ENCODE measurements at regions not wholly inside any gene's neighbourhood (a gene's known extent, or its start where the extent isn't known, plus 50 kb on each side); places are given as distances from the start of the nearest gene placed in this dataset.

- no peak overlapping the region for H3K4me3 ChIP-seq (ENCODE audit: low read length)
- no peaks in the 10 kb centered on the region for H3K36me3 ChIP-seq (ENCODE audit: insufficient read depth, low read depth, low read length)
Observed at GRCh38 chr2:180360283-180360618, 353.2 kb upstream of the CWC22 start.

GRCh38 chr2:180359522-180360282, 352.6 kb upstream of the CWC22 start:
- H3K4me3 ChIP-seq (ENCODE audit: low read length) = no peak overlapping the region
- H3K9me3 ChIP-seq (ENCODE audit: insufficient read depth, low read depth, low read length) = no peaks in the 10 kb centered on the region
- H3K27me3 ChIP-seq (ENCODE audit: insufficient read depth, low read length) = no peaks in the 10 kb centered on the region
- no peaks in the 10 kb centered on the region for H3K36me3 ChIP-seq (ENCODE audit: insufficient read depth, low read depth, low read length)
- no peak overlapping the region for H3K9ac ChIP-seq (ENCODE audit: low read depth, low read length)
- H3K4me1 ChIP-seq (ENCODE audit: insufficient read depth, low read length) = no peaks in the 10 kb centered on the region
- H3K27ac ChIP-seq (ENCODE audit: low read length) = no peak overlapping the region

More at GRCh38 chr2:180360283-180360618, 353.2 kb upstream of the CWC22 start:
- Histone ChIP-seq H3K4me1 (ENCODE audit: insufficient read depth, low read length) (no peaks in the 10 kb centered on the region), H3K27ac (ENCODE audit: low read length) (no peak overlapping the region), H3K9me3 (ENCODE audit: insufficient read depth, low read depth, low read length) (no peaks in the 10 kb centered on the region), H3K9ac (ENCODE audit: low read depth, low read length) (no peak overlapping the region), H3K27me3 (ENCODE audit: insufficient read depth, low read length) (no peaks in the 10 kb centered on the region)

DNA sequence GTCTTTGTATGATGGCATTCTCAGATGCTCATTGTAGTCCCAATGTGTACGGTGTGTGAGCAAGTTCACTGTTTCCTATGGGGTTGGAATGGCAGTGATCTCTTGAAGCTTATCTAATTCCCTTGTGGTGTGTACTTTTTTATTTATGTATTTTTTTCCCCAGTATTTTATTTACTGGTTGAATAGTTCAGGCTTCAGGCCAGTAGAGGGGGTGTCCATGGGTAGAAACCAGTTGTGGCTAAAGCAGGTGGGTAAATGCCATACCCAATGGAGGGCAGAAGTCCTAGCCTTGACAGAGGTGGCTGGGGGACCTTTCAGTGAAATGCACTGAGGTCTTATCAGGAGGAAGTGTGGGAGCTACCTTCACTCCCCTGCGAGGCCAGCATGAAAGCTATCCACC, 351.4 kb upstream of the CWC22 start:
- Histone ChIP-seq H3K36me3 (ENCODE audit: insufficient read depth, low read depth, low read length) (no peaks in the 10 kb centered on the region), H3K4me3 (ENCODE audit: low read length) (no peak overlapping the region), H3K27me3 (ENCODE audit: insufficient read depth, low read length) (no peaks in the 10 kb centered on the region), H3K9me3 (ENCODE audit: insufficient read depth, low read depth, low read length) (no peaks in the 10 kb centered on the region), H3K27ac (ENCODE audit: low read length) (no peak overlapping the region), H3K9ac (ENCODE audit: low read depth, low read length) (no peak overlapping the region), H3K4me1 (ENCODE audit: insufficient read depth, low read length) (no peaks in the 10 kb centered on the region)

DNA sequence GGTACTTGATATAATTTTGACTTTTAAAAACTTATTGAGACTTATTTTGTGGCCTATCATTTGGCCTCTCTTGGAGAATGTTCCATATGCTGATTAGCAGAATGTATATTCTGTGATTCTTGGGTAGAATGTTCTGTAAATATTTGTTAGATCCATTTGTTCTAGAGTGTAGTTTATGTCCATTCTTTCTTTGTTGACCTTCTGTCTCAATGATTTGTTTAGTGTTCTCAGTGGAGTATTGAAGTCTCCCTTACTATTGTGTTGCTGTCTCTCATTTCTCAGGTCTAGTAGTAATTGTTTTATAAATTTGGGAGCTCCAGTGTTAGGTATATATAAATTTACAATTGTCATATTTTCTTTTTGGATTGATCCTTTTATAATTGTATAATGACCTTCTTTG, 349.6 kb upstream of the CWC22 start:
- H3K36me3 ChIP-seq (ENCODE audit: insufficient read depth, low read depth, low read length) = no peaks in the 10 kb centered on the region
- no peaks in the 10 kb centered on the region for H3K9me3 ChIP-seq (ENCODE audit: insufficient read depth, low read depth, low read length)
- no peak overlapping the region for H3K27ac ChIP-seq (ENCODE audit: low read length)
- H3K27me3 ChIP-seq (ENCODE audit: insufficient read depth, low read length) = no peaks in the 10 kb centered on the region
- H3K4me1 ChIP-seq (ENCODE audit: insufficient read depth, low read length) = 0 out of 2 replicates have a peak, but pooled peaks cover 2% of the 10 kb centered on the region
- H3K9ac ChIP-seq (ENCODE audit: low read depth, low read length) = no peak overlapping the region
- H3K4me3 ChIP-seq (ENCODE audit: low read length) = no peak overlapping the region

- Histone ChIP-seq H3K9me3 (ENCODE audit: insufficient read depth, low read depth, low read length) (peaks cover 4% of the 10 kb centered on the region; the same call in 1 of the 2 replicates), H3K4me3 (ENCODE audit: low read length) (no peak overlapping the region), H3K27me3 (ENCODE audit: insufficient read depth, low read length) (no peaks in the 10 kb centered on the region), H3K27ac (ENCODE audit: low read length) (no peak overlapping the region), H3K36me3 (ENCODE audit: insufficient read depth, low read depth, low read length) (no peaks in the 10 kb centered on the region), H3K4me1 (ENCODE audit: insufficient read depth, low read length) (0 out of 2 replicates have a peak, but pooled peaks cover 2% of the 10 kb centered on the region), H3K9ac (ENCODE audit: low read depth, low read length) (no peak overlapping the region)
Observed at GRCh38 chr2:180352620-180353019, 345.5 kb upstream of the CWC22 start.

DNA sequence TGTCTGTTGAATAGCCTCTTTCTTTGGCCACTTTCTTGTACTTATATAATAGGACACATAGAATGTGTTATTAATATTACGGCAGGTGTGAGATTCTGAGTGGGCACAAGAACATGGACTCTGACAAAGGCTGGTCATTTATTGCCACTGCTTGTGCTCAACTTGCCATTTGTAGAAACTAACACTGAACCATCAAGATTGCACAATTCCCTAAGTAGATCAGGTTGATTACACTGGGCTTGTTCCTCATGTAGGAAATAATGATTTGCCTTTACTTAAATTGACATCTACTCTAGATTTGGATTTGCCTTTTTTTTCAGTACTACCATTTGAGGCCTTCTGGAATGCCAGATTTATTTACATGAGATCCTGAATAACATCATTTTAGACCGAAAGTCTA, 342.7 kb upstream of the CWC22 start:
- no peak overlapping the region for H3K4me3 ChIP-seq (ENCODE audit: low read length)
- H3K4me1 ChIP-seq (ENCODE audit: insufficient read depth, low read length) = 0 out of 2 replicates have a peak, but pooled peaks cover 2% of the 10 kb centered on the region
- H3K27me3 ChIP-seq (ENCODE audit: insufficient read depth, low read length) = no peaks in the 10 kb centered on the region
- H3K36me3 ChIP-seq (ENCODE audit: insufficient read depth, low read depth, low read length) = no peaks in the 10 kb centered on the region
- peaks cover 5% of the 10 kb centered on the region; the same call in 1 of the 2 replicates for H3K9me3 ChIP-seq (ENCODE audit: insufficient read depth, low read depth, low read length)
- H3K9ac ChIP-seq (ENCODE audit: low read depth, low read length) = no peak overlapping the region
- no peak overlapping the region for H3K27ac ChIP-seq (ENCODE audit: low read length)

DNA sequence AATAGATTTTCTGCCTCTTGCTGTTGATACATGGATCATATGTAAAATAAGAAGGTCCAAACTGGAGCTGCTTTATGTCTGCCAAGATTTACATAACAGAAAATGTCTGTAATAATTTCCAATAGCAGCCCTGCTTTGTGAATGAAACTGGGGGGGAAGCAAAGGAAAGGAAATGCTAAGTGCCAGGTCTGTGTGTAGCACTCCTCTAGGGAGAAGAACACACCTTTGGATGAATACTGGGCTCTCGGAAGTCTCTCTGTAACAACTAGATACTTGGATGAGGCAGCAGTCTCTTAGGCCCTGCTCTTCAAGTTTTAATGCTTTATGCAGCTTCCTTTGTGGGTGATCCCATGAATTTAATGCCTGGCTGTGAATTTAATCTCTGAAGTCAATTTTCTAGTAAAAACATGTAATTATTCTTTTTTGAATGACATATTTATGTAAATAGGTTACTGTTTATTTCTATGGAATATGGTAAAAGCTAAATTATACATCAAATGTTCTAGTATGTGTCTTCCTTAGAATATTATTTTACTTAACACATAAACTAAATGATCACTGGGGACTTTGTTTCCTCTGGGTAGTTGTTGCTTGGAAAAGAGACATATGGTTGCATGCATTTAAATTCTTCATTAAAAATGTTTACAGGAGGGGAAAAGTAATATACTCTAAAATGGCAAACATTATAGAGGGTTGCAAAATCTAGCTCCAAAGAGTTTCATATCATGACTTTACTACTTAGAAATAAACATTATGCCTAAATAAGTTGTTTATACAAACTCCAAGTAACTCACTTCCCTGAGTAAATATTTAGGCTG, 336.6 kb upstream of the CWC22 start:
- peaks cover 10% of the 10 kb centered on the region for H3K9me3 ChIP-seq (ENCODE audit: insufficient read depth, low read depth, low read length)
- H3K27me3 ChIP-seq (ENCODE audit: insufficient read depth, low read length) = no peaks in the 10 kb centered on the region
- no peak overlapping the region for H3K9ac ChIP-seq (ENCODE audit: low read depth, low read length)
- H3K27ac ChIP-seq (ENCODE audit: low read length) = no peak overlapping the region
- no peaks in the 10 kb centered on the region for H3K4me1 ChIP-seq (ENCODE audit: insufficient read depth, low read length)
- H3K36me3 ChIP-seq (ENCODE audit: insufficient read depth, low read depth, low read length) = no peaks in the 10 kb centered on the region
- no peak overlapping the region for H3K4me3 ChIP-seq (ENCODE audit: low read length)

- Histone ChIP-seq H3K4me1 (ENCODE audit: insufficient read depth, low read length) (no peaks in the 10 kb centered on the region), H3K27ac (ENCODE audit: low read length) (no peak overlapping the region), H3K27me3 (ENCODE audit: insufficient read depth, low read length) (no peaks in the 10 kb centered on the region), H3K9ac (ENCODE audit: low read depth, low read length) (no peak overlapping the region), H3K36me3 (ENCODE audit: insufficient read depth, low read depth, low read length) (no peaks in the 10 kb centered on the region), H3K9me3 (ENCODE audit: insufficient read depth, low read depth, low read length) (peaks cover 30% of the 10 kb centered on the region), H3K4me3 (ENCODE audit: low read length) (no peak overlapping the region)
Observed at GRCh38 chr2:180337136-180337535, 330.0 kb upstream of the CWC22 start.

DNA sequence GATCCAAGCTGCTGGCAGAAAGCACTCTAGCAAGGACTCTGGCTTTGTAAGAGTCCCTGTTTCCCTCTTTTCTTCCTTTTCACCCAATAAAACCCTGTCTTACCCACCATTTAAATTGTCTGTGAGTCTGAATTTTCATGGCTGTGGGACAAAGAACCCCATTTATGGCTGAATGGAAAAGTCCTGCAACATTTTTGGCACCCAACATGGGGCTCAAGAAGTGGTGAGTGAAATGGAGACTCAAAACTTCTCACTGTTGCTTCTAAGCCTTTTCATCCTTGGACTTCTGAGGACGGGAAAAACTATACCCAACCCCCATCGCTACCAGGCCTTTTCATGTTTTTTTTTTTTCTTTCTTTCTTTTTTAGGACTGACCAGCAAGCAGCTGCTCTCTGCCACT, 329.5 kb upstream of the CWC22 start:
- no peak overlapping the region for H3K4me3 ChIP-seq (ENCODE audit: low read length)
- H3K9ac ChIP-seq (ENCODE audit: low read depth, low read length) = no peak overlapping the region
- no peak overlapping the region for H3K27ac ChIP-seq (ENCODE audit: low read length)
- H3K36me3 ChIP-seq (ENCODE audit: insufficient read depth, low read depth, low read length) = no peaks in the 10 kb centered on the region
- H3K4me1 ChIP-seq (ENCODE audit: insufficient read depth, low read length) = no peaks in the 10 kb centered on the region
- H3K27me3 ChIP-seq (ENCODE audit: insufficient read depth, low read length) = no peaks in the 10 kb centered on the region
- H3K9me3 ChIP-seq (ENCODE audit: insufficient read depth, low read depth, low read length) = peaks cover 30% of the 10 kb centered on the region

DNA sequence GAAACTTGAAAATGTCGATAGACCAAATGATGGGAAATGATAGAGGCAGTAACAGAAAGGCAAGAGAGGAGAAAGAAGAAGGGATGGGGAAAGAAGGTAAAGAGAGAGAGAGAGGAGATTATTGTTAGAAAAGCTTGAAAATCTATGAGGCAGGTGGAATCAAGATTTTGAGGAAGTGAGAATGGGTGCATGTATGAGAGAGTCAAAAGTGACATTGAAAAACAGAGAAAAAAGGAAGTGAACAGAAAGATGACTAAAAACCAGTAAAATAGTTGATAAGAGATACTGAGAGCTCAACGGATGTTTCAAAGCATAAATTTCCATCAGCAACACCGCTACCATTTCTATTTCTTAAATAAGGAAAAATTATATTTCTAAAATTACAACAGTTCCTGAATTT, 327.4 kb upstream of the CWC22 start:
- Histone ChIP-seq H3K4me1 (ENCODE audit: insufficient read depth, low read length) (no peaks in the 10 kb centered on the region), H3K27ac (ENCODE audit: low read length) (no peak overlapping the region), H3K36me3 (ENCODE audit: insufficient read depth, low read depth, low read length) (no peaks in the 10 kb centered on the region), H3K4me3 (ENCODE audit: low read length) (no peak overlapping the region), H3K9me3 (ENCODE audit: insufficient read depth, low read depth, low read length) (peaks cover 30% of the 10 kb centered on the region), H3K27me3 (ENCODE audit: insufficient read depth, low read length) (no peaks in the 10 kb centered on the region), H3K9ac (ENCODE audit: low read depth, low read length) (no peak overlapping the region)

GRCh38 chr2:180328795-180329422, 321.8 kb upstream of the CWC22 start:
- no peaks in the 10 kb centered on the region for H3K9me3 ChIP-seq (ENCODE audit: insufficient read depth, low read depth, low read length)
- no peaks in the 10 kb centered on the region for H3K27me3 ChIP-seq (ENCODE audit: insufficient read depth, low read length)
- H3K4me3 ChIP-seq (ENCODE audit: low read length) = no peak overlapping the region
- H3K4me1 ChIP-seq (ENCODE audit: insufficient read depth, low read length) = peaks cover 8% of the 10 kb centered on the region; the same call in 1 of the 2 replicates
- H3K36me3 ChIP-seq (ENCODE audit: insufficient read depth, low read depth, low read length) = no peaks in the 10 kb centered on the region
- no peak overlapping the region for H3K27ac ChIP-seq (ENCODE audit: low read length)
- no peak overlapping the region for H3K9ac ChIP-seq (ENCODE audit: low read depth, low read length)
